HG02588 (cell line): ENCODE measurements at regions not wholly inside any gene's neighbourhood (a gene's known extent, or its start where the extent isn't known, plus 50 kb on each side); places are given as distances from the start of the nearest gene placed in this dataset.

Experiments used
- ATAC-seq: cut with Tn5 transposase; IDR thresholded peaks from one replicate; pipeline ENCODE4 v1.9.1; 2021; ENCODE audit warnings: mild to moderate bottlenecking, moderate library complexity; ENCODE audit not compliant: unreplicated experiment

DNA sequence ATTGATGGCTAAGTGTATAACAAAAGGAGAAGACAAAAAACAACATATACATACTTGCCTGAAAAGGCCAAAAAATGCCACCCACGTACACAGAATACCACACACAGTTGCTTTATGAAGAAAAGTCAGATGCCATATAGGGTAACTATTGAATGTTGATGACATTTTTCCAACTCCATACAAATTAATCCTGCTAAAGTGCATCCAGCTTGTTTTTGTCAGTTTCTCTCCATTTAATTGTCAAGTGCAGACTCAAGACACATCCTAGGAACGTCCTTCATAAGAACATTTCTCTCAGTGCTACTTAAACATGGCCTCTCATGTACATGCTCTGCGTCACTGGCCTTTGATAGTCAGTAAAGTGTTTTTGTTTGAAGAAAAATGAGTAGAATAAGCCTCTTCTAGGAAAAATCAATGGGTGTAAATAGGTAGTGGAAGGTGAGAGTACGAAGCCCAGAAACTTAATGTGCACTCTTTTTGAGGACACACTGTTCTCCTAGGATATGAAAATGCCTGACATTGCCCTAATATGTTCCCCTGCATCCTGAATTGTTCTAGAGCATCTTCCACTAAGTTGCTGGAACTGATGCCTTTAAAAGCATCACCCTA is 267.4 kb upstream of the ATP11B start:
- ATAC-seq = no peak

DNA sequence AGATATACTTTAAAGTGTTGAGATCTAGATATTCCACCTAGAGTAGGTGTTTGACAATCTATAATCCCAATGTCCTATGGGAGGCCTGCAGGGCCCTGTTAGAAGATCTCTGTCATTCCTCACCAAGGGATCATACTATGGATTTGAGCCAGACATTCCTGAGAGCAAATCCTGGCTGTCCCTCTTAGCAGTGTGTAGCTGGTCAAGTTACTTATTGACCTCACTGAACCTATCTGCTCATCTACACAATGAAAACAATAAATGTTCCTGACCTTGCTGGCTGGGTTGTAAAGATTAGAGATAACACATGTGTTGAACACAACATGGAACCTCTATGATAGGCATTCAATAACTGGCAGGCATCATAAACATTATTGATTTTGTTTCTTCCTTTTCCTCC is 265.6 kb upstream of the ATP11B start:
- ATAC-seq = no peak

- no peak for ATAC-seq
Measured at GRCh38 chr3:182530316-182530715, 263.0 kb upstream of the ATP11B start.

- ATAC-seq = no peak
Measured at GRCh38 chr3:182533394-182533793, 259.9 kb upstream of the ATP11B start.

DNA sequence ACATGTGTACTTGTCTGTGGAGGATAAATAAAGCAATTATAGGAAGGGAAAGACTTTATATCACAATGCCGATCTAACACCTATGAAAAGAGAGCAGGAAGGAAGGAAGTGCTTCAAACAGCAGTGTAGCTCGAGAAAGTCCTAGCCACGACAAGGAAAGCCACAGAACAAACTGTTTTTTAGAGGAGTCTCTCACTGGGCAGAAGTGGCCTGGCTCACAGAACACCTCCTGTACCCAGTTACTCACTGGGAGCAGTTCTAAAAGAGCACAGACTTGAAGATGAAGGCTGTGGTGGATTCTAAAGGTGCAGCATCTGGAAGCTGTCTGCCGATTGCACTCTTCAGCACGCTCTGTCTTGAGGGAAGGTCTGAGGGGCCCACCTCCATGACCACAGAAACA is 248.8 kb upstream of the ATP11B start:
- ATAC-seq = no peak

- no peak for ATAC-seq
Measured at GRCh38 chr3:182562274-182562673, 231.0 kb upstream of the ATP11B start.

DNA sequence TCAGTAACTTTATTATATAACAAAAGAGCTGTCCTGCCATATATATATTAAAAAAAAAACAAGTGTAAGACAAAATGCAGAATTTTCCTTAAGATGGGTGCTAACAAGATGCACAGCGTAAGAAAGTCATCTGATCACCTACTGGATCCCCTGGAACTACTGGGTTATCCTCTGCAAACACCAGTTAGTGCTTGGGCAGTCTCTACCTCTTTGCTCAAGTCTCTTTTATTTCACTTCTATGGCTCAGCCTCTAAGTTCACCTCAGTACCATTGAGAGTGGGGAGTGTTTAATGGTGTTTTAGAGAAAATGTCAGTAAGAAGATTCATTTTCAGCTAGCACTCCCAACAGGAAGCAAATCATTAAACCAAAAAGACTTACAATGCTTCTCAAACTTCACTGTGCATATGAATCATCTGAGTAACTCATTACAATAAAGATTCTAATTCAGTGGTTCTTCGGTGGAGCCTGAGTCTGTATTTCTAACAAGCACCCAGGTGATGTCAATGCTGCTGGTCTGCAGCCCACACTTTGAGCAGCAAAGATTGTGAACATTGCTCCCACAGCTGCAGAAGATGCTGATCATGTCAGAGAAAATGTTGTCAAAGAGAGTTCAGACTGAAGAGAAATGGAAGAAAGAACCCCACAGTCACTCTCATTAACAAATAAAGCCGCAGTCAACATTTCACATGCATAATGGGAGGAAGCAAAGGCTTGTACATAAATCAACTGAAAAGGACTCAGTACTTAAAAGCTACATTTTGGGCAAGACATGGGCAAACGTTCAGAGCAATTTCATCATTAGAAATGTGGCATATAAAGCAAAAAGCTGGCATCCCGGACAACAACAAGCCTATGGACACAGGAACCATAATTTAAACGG is 227.1 kb upstream of the ATP11B start:
- no peak for ATAC-seq

DNA sequence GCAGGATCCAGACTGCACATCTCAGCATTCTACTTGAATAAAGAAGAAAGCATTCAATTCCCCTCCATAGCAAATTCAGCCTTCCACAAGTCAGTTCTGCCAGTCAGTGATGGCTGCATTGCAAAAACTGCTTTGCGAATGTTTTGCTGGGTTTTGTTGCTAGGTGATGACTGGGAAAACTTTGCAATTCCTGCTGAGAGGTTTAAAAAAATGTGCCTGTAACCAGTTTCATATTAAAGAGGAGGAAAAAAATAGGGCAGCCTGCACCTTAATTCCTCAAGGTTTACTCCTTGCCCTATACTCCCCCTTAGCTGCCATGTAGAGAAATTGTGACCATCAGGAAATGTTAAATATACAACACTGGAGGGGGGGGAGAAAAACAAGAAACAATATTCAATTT is 225.6 kb upstream of the ATP11B start:
- ATAC-seq = no peak

DNA sequence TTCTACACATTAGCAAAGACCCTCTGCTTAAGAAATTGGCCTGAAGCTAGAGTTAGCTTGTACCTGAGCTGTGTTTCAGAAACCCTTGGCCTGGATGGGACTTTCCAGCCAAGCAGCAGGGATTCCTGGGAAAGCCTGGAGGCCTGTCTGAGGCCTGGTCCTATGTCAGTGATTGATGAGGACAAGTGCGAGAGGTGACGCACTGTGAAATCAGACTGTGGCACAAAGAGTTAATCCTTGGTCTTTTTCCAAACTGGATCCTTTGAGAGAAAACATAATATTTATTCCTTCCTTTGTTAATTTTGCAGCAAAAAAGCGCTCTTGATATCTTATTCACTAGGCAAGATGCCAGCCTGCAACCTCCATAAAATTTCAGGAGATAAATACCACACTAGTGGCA is 225.0 kb upstream of the ATP11B start:
- ATAC-seq = no peak

- no peak for ATAC-seq
Measured at GRCh38 chr3:182568876-182569275, 224.4 kb upstream of the ATP11B start.

GRCh38 chr3:182570946-182571594 is 222.2 kb upstream of the ATP11B start:
- no peak for ATAC-seq

- no peak for ATAC-seq
Measured at GRCh38 chr3:182575941-182576340, 217.4 kb upstream of the ATP11B start.

GRCh38 chr3:182583545-182583944 is 209.8 kb upstream of the ATP11B start:
- ATAC-seq = no peak

DNA sequence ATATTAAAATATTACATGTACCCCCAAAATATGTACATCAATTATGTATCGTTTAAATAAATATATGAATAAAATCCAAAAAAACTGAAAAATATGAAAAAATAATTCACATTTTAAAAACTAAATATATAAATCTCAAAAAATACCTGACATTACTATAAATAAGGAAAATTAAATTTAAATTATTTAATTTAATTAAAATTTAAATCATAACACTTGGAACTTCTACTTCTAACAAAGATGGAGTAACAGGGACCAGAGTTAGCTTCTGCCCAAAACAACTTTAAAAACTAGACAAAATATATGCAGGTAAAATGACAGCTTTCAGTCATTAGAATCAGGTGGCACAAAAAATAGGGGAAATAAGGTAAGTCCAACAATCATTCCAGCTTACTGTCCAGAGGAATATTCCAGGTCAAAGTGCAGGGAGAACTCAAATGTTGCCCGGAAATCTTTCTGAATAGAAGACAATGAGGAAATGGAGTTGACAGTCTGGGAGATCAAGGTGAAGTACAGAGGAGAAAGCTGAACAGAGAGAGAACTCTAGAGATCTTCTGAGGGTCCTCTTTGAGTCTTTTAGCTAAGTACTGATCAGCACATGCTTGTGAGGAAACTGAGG is 207.7 kb upstream of the ATP11B start:
- no peak for ATAC-seq

GRCh38 chr3:182592747-182593146 is 200.6 kb upstream of the ATP11B start:
- ATAC-seq = no peak

DNA sequence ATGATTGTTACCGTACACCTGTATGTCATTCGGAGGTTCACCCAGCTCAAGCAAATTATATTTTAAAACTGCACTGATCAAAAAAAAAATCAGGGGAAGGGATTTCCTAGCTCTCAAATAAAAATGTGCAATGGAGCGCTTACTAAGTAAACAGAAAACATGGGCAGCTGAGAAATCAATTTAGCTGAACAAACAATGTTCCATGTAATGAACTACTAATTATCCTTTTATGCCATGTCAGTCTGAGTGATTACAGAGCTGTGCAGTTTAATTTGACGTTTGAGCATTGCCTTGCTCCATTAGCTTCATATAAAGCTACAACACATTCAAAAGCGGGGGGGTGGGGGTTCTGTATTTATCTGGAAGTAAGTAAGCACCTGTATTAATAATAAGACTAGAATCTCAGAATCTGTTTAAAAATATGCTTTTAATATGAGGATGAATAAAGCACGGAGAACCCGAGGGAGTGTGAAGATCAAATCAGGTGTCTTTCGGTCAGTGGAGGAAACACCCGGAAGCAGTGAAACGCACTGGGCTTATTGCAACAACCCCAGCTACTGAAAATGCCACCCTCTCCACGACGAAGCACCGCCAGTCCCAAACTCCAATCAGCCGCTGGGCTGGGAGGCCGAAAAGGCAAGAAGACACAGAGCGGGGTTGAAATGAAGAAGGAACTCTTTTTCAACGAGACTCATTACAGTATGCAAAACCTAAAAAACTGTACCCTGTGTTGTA is 196.5 kb upstream of the ATP11B start:
- ATAC-seq = no peak

DNA sequence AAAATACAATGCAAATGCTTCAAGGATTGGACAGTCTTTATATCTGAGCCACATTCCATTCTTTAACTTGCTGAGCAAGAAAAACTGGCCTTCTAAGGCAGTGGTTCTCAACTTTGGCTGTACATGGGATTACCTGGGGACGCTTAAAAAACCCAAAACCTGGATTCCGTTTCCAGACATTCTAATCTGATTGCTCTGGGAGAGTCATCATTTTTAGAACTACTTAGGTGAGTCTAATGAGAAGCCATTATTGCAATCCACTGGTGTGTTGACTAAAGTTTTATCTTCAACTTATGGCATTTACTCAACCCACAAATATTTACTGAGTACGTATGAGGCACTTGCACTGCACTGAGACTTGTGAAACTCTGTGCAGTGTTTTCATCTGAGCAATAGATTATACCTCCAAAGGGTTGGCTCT is 195.7 kb upstream of the ATP11B start:
- no peak for ATAC-seq

- no peak for ATAC-seq
Measured at GRCh38 chr3:182601597-182601996, 191.7 kb upstream of the ATP11B start.

DNA sequence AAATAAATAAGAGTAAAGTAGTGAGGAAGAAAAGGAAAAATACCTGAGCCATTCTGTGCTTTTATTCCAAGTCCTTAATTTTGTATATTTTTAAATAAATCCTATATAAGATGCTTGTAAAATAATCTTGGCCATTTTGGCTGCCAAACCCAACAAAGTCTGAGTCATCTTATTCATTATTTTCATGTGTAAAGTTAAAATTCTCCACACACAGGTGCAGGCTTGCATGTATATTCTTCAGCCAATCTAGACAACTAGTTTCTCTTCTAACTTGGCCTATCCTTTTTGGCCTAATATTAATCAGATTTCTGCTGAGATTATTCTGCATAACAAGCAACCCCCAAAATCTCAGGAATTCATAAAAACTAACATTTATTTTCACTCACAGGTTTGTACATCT is 189.8 kb upstream of the ATP11B start:
- no peak for ATAC-seq

- ATAC-seq = no peak
Measured at GRCh38 chr3:182605882-182606611, 187.3 kb upstream of the ATP11B start.
